ENCODE measurements at regions not wholly inside any gene's neighbourhood (a gene's known extent, or its start where the extent isn't known, plus 50 kb on each side); places are given as distances from the start of the nearest gene placed in this dataset.
A peak's percentile ranks its signal among the peaks of the same experiment; 100 is the strongest.

DNA sequence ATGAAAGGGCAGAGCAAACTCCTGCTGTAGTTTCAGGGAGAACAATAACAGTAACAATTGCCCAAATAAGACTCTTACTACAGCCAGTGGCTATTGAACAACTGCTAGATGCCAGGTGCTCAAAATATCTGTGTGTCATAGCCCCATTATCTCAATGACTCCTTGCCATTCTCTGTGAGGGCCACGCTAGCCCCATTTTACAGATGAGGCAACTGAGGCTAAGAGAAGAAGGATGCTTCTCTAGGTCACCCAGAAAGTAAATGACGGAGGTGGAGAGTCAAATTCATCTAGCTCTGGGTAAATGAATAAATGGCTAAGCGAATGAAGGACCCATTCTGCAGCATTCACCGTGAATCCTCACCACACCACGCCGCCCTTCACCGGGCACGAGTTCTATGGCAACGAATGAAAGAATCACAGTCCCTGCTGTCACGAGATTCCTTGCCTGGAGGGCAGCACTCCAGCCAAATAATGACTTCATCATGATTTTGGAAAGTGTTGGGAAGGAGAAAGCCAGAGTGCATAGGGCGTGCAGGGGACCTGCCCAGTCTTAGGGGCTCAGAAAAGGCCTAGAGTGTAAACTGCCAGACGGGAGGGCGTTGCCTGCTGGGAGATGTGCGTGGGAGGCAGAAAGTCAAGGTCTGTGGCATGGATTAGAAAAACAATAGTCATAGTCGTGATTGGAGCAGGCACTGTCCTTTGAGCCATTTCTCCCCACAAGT is 147.2 kb downstream of the C9orf50 start:
- no peaks in the 10 kb centered on the region for H3K9me3 ChIP-seq (ENCODE audit: control insufficient read depth, insufficient read depth, low read depth, low read length)
- H3K4me1 ChIP-seq (ENCODE audit: control insufficient read depth, insufficient read depth, low read length): 0 out of 2 replicates have a peak, but pooled peaks cover 2% of the 10 kb centered on the region
- ChIA-PET CTCF (interaction anchor here (2.1 kb wide), 1 partner anchor 300 kb away, joined by 6 read pairs; no protein-coding TSS in a partner anchor), POLR2A (no interaction called here)
- H3K4me3 ChIP-seq (ENCODE audit: low read depth, low read length): no peak overlapping the region
- no peak overlapping the region for H3K27ac ChIP-seq (ENCODE audit: extremely low read depth, low read depth, low read length)
- no peaks in the 10 kb centered on the region for H3K36me3 ChIP-seq (ENCODE audit: control insufficient read depth in 2 of 2, insufficient read depth in 1 of 2, low read length in 2 of 2)
- TF ChIP-seq SETDB1 (IDR thresholded peaks at IDR 0.05; ENCODE audit: insufficient read length, low read length): no peak
- TF ChIP-seq, protein P1, sequence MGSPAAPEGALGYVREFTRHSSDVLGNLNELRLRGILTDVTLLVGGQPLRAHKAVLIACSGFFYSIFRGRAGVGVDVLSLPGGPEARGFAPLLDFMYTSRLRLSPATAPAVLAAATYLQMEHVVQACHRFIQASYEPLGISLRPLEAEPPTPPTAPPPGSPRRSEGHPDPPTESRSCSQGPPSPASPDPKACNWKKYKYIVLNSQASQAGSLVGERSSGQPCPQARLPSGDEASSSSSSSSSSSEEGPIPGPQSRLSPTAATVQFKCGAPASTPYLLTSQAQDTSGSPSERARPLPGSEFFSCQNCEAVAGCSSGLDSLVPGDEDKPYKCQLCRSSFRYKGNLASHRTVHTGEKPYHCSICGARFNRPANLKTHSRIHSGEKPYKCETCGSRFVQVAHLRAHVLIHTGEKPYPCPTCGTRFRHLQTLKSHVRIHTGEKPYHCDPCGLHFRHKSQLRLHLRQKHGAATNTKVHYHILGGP (tag by site-specific recombination; IDR thresholded peaks at IDR 0.05): no peak
- TF ChIP-seq ZNF48 (tag by site-specific recombination; IDR thresholded peaks at IDR 0.05): no peak
- no peak for TF ChIP-seq ZNF404 (tag by site-specific recombination; IDR thresholded peaks at IDR 0.05)
- TF ChIP-seq, protein P2, sequence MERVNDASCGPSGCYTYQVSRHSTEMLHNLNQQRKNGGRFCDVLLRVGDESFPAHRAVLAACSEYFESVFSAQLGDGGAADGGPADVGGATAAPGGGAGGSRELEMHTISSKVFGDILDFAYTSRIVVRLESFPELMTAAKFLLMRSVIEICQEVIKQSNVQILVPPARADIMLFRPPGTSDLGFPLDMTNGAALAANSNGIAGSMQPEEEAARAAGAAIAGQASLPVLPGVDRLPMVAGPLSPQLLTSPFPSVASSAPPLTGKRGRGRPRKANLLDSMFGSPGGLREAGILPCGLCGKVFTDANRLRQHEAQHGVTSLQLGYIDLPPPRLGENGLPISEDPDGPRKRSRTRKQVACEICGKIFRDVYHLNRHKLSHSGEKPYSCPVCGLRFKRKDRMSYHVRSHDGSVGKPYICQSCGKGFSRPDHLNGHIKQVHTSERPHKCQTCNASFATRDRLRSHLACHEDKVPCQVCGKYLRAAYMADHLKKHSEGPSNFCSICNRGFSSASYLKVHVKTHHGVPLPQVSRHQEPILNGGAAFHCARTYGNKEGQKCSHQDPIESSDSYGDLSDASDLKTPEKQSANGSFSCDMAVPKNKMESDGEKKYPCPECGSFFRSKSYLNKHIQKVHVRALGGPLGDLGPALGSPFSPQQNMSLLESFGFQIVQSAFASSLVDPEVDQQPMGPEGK (tag by site-specific recombination; IDR thresholded peaks at IDR 0.05): no peak
- peak; percentile 24; the same call in 1 of the 2 replicates for TF ChIP-seq ZIC2 (tag by site-specific recombination; IDR thresholded peaks at IDR 0.05)
- TF ChIP-seq RBAK (tag by site-specific recombination; IDR thresholded peaks at IDR 0.05): no peak
- TF ChIP-seq GLIS1 (tag by site-specific recombination; IDR thresholded peaks at IDR 0.05): peak; percentile 35; the same call in 1 of the 2 replicates
- TF ChIP-seq GFI1B (tag by site-specific recombination; IDR thresholded peaks at IDR 0.05): no peak
- no peak for TF ChIP-seq ZNF791 (tag by site-specific recombination; IDR thresholded peaks at IDR 0.05)
- no peak for TF ChIP-seq ZNF623 (tag by site-specific recombination; IDR thresholded peaks at IDR 0.05)
- TF ChIP-seq, protein P3, sequence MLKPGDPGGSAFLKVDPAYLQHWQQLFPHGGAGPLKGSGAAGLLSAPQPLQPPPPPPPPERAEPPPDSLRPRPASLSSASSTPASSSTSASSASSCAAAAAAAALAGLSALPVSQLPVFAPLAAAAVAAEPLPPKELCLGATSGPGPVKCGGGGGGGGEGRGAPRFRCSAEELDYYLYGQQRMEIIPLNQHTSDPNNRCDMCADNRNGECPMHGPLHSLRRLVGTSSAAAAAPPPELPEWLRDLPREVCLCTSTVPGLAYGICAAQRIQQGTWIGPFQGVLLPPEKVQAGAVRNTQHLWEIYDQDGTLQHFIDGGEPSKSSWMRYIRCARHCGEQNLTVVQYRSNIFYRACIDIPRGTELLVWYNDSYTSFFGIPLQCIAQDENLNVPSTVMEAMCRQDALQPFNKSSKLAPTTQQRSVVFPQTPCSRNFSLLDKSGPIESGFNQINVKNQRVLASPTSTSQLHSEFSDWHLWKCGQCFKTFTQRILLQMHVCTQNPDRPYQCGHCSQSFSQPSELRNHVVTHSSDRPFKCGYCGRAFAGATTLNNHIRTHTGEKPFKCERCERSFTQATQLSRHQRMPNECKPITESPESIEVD (tag by site-specific recombination; IDR thresholded peaks at IDR 0.05): no peak
- no peak for TF ChIP-seq ZNF423 (tag by site-specific recombination; IDR thresholded peaks at IDR 0.05)
- TF ChIP-seq YY2 (tag by site-specific recombination; IDR thresholded peaks at IDR 0.05): no peak
- TF ChIP-seq ZNF777 (tag by site-specific recombination; IDR thresholded peaks at IDR 0.05; ENCODE audit: borderline replicate concordance): no peak
- TF ChIP-seq ZNF155 (tag by site-specific recombination; IDR thresholded peaks at IDR 0.05): no peak
- TF ChIP-seq, protein P4, sequence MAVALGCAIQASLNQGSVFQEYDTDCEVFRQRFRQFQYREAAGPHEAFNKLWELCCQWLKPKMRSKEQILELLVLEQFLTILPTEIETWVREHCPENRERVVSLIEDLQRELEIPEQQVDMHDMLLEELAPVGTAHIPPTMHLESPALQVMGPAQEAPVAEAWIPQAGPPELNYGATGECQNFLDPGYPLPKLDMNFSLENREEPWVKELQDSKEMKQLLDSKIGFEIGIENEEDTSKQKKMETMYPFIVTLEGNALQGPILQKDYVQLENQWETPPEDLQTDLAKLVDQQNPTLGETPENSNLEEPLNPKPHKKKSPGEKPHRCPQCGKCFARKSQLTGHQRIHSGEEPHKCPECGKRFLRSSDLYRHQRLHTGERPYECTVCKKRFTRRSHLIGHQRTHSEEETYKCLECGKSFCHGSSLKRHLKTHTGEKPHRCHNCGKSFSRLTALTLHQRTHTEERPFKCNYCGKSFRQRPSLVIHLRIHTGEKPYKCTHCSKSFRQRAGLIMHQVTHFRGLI (tag by site-specific recombination; IDR thresholded peaks at IDR 0.05): no peak
- no peak for TF ChIP-seq ZSCAN30 (tag by site-specific recombination; IDR thresholded peaks at IDR 0.05)
- TF ChIP-seq ZNF561 (tag by site-specific recombination; IDR thresholded peaks at IDR 0.05; ENCODE audit: borderline replicate concordance): no peak
- no peak for TF ChIP-seq ZNF530 (tag by site-specific recombination; IDR thresholded peaks at IDR 0.05; ENCODE audit: low read depth)
- no peak for TF ChIP-seq ZNF747 (tag by site-specific recombination; IDR thresholded peaks at IDR 0.05)
- no peak for TF ChIP-seq ZBTB48 (tag by site-specific recombination; IDR thresholded peaks at IDR 0.05)
- TF ChIP-seq, protein P5, sequence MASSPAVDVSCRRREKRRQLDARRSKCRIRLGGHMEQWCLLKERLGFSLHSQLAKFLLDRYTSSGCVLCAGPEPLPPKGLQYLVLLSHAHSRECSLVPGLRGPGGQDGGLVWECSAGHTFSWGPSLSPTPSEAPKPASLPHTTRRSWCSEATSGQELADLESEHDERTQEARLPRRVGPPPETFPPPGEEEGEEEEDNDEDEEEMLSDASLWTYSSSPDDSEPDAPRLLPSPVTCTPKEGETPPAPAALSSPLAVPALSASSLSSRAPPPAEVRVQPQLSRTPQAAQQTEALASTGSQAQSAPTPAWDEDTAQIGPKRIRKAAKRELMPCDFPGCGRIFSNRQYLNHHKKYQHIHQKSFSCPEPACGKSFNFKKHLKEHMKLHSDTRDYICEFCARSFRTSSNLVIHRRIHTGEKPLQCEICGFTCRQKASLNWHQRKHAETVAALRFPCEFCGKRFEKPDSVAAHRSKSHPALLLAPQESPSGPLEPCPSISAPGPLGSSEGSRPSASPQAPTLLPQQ (tag by site-specific recombination; IDR thresholded peaks at IDR 0.05): no peak
- no peak for TF ChIP-seq ZNF114 (tag by site-specific recombination; IDR thresholded peaks at IDR 0.05)
- TF ChIP-seq, protein P6, sequence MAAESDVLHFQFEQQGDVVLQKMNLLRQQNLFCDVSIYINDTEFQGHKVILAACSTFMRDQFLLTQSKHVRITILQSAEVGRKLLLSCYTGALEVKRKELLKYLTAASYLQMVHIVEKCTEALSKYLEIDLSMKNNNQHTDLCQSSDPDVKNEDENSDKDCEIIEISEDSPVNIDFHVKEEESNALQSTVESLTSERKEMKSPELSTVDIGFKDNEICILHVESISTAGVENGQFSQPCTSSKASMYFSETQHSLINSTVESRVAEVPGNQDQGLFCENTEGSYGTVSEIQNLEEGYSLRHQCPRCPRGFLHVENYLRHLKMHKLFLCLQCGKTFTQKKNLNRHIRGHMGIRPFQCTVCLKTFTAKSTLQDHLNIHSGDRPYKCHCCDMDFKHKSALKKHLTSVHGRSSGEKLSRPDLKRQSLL (tag by site-specific recombination; IDR thresholded peaks at IDR 0.05): no peak
- no peak for TF ChIP-seq KLF16 (tag by site-specific recombination; IDR thresholded peaks at IDR 0.05)
- TF ChIP-seq ZNF221 (tag by site-specific recombination; IDR thresholded peaks at IDR 0.05; ENCODE audit: borderline replicate concordance): no peak
- no peak for TF ChIP-seq ZNF501 (tag by site-specific recombination; IDR thresholded peaks at IDR 0.05)
- no peak for TF ChIP-seq ZNF266 (tag by site-specific recombination; IDR thresholded peaks at IDR 0.05; ENCODE audit: low read depth)
- TF ChIP-seq ZNF341 (tag by site-specific recombination; IDR thresholded peaks at IDR 0.05; ENCODE audit: low read depth): no peak
- TF ChIP-seq ZNF324 (tag by site-specific recombination; IDR thresholded peaks at IDR 0.05): no peak
